GM12878 (cell line): ENCODE measurements at regions not wholly inside any gene's neighbourhood (a gene's known extent, or its start where the extent isn't known, plus 50 kb on each side); places are given as distances from the start of the nearest gene placed in this dataset.

Experiments
- CEBPZ ChIP-seq: fragments of 150-350 bp; IDR thresholded peaks from 2 replicates; pipeline ENCODE4 v1.6.1; 2016; ENCODE audit warnings: low read depth, low read length
- CHD4 ChIP-seq: fragments of 200-600 bp; sonication (generic); IDR thresholded peaks from 2 replicates; pipeline ENCODE4 v1.6.1; 2016; ENCODE audit warnings: mild to moderate bottlenecking
- EP300 ChIP-seq, 2 experiments: fragments of 150-350 bp in 1 of 2; IDR thresholded peaks; 2 replicates each; pipeline ENCODE4 v1.6.1; 2011 to 2012; ENCODE audit warnings: low read depth in 2 of 2, low read length in 2 of 2, borderline replicate concordance in 1 of 2, improper control_type of control experiment in 1 of 2, inconsistent platforms in 1 of 2; ENCODE audit not compliant: control insufficient read depth in 1 of 2
- GABPA ChIP-seq: IDR thresholded peaks from 2 replicates; pipeline ENCODE4 v1.6.1; 2014; ENCODE audit warnings: antibody characterized with exemption, low read depth, mild to moderate bottlenecking, inconsistent platforms
- HDGF ChIP-seq: fragments of 450-650 bp; IDR thresholded peaks from 2 replicates; pipeline ENCODE4 v1.6.1; 2016; ENCODE audit warnings: antibody characterized with exemption
- KDM1A ChIP-seq: fragments of 200-600 bp; sonication (generic); IDR thresholded peaks from 2 replicates; pipeline ENCODE4 v1.6.1; 2016; ENCODE audit warnings: borderline replicate concordance
- MXI1 ChIP-seq: fragments of 150-350 bp; IDR thresholded peaks from 2 replicates; pipeline ENCODE4 v1.6.1; 2011; ENCODE audit warnings: low read depth, mild to moderate bottlenecking, inconsistent platforms, low read length, improper control_type of control experiment
- NFIC ChIP-seq: IDR thresholded peaks from 2 replicates; pipeline ENCODE4 v1.6.1; 2012; ENCODE audit warnings: low read depth, mild to moderate bottlenecking, inconsistent platforms, low read length, moderate library complexity
- PBX3 ChIP-seq: IDR thresholded peaks from 2 replicates; pipeline ENCODE4 v1.6.1; 2011; ENCODE audit warnings: mild to moderate bottlenecking, low read depth, low read length, moderate library complexity; ENCODE audit not compliant: insufficient replicate concordance
- PRDM15 ChIP-seq: fragments of 450-650 bp; formaldehyde crosslinking; IDR thresholded peaks from 2 replicates; pipeline ENCODE4 v1.4.0; 2020; ENCODE audit warnings: mild to moderate bottlenecking, moderate library complexity
- SMAD5 ChIP-seq: IDR thresholded peaks from 2 replicates; pipeline ENCODE4 v1.6.1; 2016; ENCODE audit warnings: antibody characterized with exemption, low read depth
- ZSCAN29 ChIP-seq: fragments of 450-650 bp; IDR thresholded peaks from 2 replicates; pipeline ENCODE4 v1.6.1; 2017; ENCODE audit warnings: mild to moderate bottlenecking, moderate library complexity

GRCh38 chr12:45663455-45663854, 66.1 kb upstream of the ARID2 start (continued):
- TF ChIP-seq PRDM15 (no peak), ZSCAN29 (no peak), CEBPZ (no peak), CHD4 (no peak), EP300 (IDR thresholded peaks at IDR 0.05; ENCODE audit: borderline replicate concordance in 1 of 2, control insufficient read depth in 1 of 2, low read depth in 2 of 2, low read length in 2 of 2) (no peak), KDM1A (no peak), GABPA (no peak), PBX3 (no peak), NFIC (no peak), SMAD5 (no peak), HDGF (no peak), MXI1 (no peak)
